ENCODE measurements at regions not wholly inside any gene's neighbourhood (a gene's known extent, or its start where the extent isn't known, plus 50 kb on each side); places are given as distances from the start of the nearest gene placed in this dataset.
"Not testable (repeated sequence)": the region's sequence is repeated elsewhere in the genome, so short reads cannot be mapped to it uniquely, and the experiment has no call there.

DNA sequence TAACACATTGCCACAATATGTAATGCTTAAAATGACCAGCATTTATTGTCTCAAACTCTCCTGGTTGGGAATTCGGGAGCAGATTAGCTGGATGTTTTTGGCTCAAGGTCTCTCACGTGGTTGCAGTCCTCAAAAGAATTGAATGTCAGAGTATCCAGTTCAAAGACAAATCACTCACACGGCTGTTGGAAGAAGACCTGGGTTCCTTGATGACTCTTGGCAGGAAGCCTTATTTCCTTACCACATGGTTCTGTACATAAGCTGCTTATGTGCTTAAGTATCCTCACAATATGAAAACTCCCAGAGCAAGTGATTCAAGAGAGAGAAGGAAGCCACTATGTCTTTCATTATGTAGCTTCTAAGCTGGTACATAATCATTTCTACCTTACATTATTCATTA, 230.3 kb upstream of the PTPRD start:
- no peak for DNase-seq

DNA sequence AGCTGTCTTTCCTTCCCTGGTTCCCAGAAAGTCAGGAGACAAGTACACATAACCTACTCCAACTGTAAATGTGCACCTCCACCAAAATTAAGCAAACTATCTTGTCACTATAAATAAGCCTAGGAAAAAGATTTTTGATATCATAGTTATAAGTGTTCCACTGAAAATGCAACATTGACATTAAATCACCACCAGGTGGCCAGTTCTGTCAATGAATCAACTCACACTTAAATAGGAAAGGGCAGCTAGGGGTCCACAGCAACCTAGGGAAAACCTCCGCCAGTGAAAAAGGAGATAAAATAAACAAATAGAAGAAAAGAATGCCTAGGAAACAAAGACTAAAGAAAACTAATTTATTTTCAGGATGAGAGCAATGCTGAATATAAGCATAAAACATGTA, 243.0 kb upstream of the PTPRD start:
- peak in 1 of 2 experiments; percentile 3 for DNase-seq

DNA sequence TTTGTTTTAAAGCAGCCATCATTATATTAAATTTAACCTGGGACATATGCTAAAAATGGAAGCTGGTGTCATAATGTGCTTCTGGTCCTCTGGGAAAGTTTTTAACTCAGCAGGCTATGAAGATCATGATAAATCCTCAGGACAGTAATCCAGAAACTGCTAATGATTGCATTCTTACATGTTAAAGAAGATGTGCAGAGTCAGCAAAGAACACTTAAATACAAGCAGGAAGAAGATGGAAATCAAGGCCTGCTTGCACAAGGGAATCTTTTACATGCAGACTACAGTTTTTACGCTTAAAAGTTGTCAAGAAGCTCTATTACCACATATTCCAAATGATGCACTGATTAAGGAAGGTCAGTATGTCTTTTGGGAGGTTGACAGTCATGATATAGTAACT, 246.0 kb upstream of the PTPRD start:
- no peak for DNase-seq

DNA sequence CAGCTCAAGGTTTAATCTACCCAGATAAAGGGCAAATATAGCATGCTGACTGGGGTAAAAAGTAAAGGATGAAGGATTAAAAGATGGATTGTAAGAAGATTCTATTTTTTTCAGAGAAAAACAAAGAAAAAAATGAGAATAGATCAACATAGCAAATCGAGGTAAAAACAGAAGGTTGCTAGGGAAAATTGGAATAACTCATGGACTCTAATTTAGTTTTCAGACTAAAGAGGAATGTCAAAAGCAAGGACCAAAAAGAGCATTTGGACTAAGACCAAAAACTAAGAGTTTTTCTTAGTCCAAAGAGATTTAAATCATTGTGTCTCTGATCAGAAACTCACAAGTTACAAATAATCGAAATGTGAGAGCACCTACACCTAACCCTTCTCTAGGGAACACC, 250.7 kb upstream of the PTPRD start:
- DNase-seq, result no peak

DNA sequence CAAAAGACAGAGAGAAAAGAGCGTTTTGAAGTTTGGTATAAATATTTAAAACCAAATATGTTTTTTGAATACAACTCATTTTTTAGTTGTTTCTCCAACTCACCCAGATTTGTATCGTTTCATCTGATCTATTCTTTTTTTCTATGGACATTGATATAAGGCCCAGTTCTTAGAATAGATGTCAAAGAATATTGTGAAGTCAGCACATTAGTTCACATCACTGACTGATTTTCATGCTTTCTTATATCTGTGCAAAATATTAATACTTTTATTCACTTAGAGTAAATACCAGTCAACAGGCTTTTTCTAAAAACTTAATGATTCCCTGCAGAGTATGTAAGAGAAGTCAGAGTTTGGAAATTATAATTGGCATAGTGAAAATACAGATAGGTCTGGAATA, 254.4 kb upstream of the PTPRD start:
- no peak for DNase-seq

DNA sequence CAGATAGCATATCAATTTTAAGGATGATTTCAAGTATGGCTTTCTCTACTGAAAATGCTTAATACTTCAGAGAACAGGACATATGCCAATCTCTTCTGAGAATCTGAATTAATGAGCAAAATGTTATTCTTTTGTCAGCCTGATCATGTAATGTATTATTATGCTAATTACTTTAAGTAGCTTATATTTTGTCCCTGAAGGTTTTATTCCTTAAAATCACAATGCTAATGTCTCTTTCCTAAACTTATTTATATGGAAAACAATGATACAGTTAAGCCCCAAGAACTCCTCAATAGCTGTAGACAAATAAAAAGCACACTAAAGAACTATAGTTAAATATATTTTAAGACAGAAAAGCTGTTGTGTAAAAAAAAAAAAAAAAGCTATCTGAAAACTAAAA, 256.9 kb upstream of the PTPRD start:
- no peak for DNase-seq

DNA sequence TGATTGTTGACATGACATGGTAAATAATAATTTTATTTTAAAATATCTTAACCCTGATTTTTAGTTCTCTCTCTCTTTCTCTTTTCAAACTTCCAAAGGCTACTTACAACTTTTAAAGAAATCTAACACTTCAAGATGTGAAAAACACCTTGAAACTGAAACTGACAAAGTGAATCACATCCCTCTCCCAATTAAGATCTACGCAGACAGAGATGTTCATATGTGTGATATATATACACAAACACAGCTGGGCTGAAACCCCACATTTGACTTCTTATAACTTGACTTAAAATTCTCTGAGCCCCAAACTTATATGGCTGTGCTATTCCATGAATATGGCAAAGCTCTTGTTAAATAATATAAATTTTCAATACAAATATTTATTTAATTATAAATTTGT, 261.2 kb upstream of the PTPRD start:
- DNase-seq, result no peak

DNA sequence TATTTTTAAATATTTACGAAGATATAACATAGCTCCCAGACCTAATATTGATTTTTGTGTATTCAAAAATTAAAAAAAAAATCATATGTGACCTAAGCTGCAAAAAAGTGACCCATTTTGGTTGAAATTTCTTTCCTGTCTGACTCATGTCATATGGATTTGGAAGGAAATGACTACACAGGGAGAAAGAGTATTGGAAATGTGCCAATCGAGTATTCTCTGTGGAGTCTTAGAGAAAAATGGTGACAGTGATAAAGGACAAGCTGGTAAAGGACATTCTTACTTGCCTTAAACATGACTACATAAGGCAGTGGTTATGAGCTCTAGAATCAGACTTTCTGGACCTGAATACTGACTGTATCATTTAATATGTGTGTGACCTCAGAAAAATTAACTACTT, 262.9 kb upstream of the PTPRD start:
- DNase-seq, result no peak

DNA sequence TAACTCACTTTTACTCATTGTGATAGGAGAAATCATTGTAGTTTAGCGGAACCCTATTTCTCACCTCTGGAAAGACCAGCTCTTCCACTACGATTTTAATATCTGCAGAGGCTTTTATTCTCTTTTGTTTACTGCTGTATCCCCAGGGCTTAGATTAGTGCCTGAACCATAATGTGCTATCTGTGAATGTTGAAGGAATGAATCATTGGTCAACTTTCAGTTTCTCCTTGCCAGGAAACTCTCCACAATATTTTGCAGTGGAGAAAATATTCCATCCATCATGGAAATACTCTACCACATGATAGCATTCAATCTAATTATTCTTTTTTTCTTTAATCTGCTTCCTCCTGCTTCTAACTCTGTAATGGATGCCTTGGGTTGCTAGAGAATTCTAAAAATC, 263.5 kb upstream of the PTPRD start:
- DNase-seq, result no peak

DNA sequence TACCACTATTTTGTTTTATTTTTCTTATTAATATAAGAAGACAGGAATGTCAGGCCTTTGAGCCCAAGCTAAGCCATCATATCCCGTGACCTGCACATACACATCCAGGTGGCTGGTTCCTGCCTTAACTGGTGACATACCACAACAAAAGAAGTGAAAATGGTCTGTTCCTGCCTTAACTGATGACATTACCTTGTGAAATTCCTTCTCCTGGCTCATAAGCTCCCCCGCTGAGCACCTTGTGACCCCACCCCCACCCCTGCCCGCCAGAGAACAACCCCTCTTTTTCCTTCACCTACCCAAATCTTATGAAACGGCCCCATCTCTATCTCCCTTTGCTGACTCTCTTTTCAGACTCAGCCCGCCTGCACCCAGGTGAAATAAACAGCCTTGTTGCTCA, 277.5 kb upstream of the PTPRD start:
- not testable (repeated sequence) for DNase-seq

DNA sequence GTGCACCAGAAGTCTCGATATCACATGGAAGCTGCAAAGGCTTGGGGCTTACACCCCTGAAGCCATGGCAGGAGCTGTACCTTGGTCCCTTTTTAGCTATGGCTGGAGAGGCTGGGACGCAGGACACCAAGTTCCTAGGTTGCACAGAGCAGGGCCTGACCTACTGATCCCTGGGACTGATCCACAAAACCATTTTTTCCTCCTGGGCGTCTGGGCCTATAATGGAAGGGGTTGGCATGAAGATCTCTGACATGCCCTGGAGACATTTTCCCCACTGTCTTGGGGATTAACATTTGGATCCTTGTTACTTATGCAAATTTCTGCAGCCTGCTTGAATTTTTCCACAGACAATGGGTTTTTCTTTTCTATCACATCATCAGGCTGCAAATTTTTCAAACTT, 286.7 kb upstream of the PTPRD start:
- DNase-seq, result no peak

DNA sequence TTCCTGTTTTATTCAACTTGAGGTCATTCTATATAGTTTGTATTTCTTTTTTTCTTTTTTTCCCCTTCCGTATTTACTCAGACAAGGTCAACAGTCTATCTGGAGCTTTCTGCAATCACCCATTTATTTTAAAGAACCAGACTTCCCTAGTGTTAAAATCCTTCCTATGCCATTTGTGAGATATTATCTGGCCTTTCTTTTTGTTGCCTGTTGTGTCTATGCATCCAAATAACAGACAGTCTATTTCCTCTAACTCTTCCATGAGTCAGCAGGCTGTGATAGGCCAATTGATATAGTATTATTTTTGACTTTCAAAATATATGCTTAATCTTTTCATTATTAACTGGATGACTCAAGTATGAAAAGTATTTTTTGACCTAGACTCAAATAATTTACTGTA, 291.2 kb upstream of the PTPRD start:
- DNase-seq, result no peak

DNA sequence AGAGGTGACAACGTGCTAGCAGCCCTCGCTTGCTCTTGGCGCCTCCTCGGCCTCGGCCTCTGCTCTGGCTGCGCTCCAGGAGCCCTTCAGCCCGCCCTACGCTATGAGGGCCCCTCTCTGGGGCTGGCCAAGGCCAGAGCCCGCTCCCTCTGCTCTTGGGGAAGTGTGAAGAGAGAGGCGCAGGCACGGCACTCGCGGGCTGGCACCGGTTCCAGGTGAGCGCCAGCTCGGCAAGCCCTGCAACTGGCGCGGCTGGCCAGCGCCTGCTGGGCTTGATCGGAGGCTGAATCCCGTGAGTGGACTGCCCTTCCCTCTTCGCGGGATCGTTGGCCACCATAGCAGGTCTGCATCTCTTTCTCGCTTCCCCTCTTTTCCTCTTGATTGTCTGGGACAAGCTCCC, 298.0 kb upstream of the PTPRD start:
- no peak for DNase-seq

DNA sequence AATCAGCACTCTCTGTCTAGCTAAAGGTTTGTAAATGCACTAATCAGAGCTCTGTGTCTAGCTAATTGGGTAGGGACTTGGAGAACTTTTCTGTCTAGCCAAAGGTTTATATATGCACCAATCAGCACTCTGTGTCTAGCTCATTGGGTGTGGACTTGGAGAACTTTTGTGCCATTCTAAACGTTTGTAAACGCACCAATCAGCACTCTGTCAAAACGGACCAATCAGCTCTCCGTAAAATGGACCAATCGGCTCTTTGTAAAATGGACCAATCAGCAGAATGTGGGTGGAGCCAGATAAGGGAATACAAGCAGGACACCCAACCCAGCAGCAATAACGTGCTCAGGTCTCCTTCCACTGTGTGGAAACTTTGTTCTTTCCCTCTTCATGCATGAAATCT, 298.6 kb upstream of the PTPRD start:
- no peak for DNase-seq

DNA sequence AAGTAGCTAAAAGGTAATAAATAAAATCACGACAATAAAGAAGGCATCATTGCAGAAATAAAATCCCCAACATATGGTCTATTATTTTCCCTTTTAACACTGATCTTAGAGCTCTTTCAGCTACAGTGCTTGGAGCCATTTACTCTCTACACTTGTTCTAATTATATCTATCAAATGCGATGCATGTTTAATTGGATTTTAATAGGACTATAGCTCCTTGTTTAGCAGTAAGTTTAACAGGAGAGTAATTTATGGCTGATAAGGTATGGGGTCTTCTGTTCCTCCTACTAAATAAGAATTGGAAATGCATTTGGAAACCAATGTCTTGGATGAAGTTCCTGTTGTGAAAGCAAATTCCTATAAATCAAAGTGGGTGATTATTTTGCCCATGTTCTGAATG, 304.2 kb upstream of the PTPRD start:
- DNase-seq, result no peak

DNA sequence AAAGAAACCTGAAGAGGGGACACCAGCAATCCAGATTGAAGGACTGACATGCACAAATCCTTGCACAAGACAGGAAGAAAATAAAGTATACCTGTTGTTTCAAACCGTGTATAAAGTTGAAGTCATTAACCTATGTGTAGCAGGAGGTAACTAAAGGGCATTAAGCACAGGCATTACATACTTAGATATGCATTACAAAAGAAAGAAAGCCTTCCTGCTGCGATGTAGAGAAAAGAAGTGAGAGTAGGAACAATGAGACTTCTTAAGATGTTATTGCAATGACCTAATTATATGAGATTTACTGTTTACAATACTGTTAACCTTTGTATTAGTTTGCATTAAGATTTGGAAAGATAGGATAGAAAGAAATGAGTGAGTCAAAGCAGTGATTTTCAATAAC, 308.9 kb upstream of the PTPRD start:
- no peak for DNase-seq

DNA sequence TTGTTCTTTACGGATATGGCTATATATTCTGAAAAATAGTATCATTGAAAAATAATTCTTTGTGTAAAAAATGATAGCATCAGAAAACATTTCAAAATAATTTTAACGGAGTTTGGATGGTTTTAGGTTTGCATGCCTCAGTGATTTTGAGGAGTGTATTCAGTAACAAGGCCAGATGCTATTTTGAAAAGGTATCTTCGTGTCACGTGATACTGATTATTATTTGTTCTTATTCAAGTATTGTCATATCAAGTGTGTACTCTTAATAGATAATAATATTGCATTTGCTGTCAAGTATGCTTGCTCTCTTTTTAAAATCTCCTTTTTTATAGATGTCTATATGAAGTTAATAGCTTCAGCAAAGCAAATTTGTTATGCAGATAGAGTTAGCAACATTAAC, 313.1 kb upstream of the PTPRD start:
- no peak for DNase-seq

DNA sequence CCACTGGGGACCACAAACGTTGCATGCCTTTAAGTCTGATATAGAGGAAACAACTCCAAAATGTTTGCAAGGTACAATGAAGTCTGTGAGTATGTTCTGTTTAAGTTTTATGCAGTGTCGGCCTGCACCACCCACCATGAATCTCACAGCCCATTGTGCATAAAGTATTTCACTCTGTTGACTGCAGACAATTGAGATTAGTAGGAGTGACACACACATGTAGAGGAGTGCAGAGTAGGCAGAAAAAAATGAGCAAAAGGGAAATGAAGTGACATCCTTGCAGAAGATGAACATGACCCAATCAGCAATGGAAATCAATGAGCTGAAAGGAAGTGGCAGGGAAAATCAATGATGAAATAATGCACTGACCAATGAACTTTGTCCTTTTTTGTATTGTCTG, 315.6 kb upstream of the PTPRD start:
- DNase-seq, result no peak

DNA sequence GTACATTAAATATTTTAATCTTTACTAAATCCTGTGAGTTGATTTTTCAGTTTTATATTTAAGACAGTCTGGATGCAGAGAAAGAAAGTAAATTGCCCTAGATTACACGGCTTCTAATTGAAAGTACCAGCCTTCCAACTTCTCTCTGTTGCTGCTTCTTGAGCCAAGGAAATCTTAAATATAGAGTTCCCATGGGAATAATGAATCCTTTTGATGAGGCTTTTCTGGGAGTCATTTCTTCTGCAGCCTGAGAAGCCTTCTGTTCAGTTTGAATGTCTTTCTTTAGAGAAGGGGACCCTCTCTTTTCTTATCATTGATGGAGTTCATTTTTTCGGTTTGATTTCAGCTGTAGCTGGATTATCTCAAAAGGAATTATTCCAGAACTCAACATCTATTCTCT, 317.3 kb upstream of the PTPRD start:
- DNase-seq, result no peak

DNA sequence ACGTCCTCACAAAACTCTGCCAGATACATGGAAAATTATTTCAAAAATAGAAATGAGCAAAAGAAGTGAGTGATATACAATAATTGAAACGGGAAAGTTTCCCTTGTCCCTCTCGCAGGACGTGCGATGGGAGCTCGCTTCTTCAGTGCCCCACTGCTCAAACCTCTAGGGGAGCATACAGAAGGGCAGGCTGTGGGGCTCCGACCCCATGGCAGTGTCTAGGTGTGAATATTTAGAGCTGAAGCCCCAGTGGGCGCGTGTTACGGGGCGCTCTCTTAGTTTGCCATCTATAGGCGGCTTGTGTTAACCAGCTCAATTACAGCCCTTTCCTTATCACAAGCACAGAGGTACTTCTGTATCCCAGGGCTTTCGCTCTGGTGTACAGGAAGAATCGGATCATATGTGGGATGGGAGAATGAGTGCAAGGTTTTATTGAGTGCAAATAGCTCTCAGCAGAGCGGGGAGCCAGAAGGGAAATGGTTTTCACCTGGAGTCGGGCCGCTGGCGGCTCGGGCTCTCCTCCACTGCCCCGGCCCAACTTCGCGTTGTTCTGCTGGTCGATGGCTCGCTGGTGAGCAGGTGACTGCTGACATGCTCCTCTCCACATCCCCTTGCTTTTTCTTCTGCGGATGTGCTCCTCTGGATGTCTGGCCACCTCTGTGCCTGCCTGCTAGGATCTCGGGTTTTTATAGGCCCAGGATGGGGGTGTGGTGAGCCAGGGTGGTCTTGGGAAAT, 334.0 kb upstream of the PTPRD start:
- no peak for DNase-seq

DNA sequence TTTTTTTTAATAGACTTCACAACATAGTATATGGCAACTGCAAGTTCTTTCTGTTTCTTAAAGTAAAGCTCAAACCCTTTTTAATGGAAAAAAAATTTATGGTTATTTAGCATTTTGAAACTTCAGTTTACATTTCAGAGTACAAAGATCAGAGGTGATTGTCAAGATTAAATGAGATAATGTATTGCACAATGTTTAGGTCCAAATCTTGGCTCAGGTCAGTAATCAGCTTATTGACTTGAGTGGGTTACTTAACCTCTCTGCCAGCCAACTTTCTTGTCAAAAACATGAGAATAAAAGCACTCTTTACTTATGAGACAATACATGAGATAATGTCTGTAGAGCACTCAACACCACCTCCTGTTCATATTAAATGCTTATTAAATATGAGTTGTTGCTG, 345.1 kb upstream of the PTPRD start:
- DNase-seq, result no peak

DNA sequence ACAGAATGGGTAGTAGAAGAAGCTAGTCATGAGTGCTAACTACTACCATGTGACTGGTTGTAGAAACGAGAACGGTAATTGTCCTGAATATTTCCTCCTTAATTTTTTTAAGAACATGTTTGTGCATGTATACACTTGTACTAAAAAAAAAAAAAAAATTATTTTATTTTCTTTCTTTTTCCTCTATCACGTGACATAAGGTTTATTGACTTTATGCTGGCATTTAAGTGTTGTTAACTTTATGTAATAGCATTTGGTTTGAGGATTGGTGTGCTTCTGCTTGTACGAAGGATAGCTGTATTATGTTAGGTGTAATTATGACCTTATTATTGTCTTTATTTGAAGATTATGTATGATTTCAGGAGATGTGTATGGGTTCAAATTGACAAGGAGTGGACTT, 349.1 kb upstream of the PTPRD start:
- DNase-seq, result no peak

DNA sequence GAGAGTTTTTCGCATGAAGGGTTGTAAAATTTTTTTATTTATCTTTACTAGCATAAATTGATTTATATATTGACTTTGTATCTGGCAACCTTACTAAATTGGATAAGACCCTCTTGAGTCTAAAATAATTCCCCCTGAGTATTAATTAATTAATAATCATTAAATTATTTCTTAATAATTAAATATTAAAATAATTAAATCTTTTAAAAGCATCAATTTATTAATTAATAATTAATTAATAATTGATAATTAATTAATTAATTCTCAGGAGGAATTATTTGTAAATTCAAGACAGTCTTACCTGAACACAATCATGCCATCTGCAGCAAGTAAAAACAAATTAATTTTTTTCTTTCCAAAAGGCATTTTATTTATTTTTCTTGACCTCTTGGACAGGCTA, 370.4 kb upstream of the PTPRD start:
- DNase-seq, result no peak

DNA sequence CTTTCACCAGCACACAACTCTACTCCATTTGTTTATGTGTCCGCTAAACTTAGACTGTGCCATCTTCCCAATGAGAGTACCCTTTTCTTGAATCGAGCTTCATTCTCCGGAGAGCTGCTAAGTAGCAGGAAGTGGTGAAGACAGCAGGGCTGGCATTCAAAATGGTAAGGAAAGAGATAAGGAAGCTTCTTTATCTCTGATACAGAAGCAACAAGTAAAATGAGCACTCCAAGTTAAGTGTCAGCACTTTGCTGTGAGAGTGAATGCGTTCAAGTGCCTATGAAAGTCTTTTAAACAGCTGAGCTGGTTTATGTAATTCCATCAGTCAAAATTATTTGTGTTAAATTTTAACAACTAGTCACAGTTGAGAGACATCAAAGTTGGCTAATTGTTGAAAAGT, 386.8 kb upstream of the PTPRD start:
- no peak for DNase-seq

DNA sequence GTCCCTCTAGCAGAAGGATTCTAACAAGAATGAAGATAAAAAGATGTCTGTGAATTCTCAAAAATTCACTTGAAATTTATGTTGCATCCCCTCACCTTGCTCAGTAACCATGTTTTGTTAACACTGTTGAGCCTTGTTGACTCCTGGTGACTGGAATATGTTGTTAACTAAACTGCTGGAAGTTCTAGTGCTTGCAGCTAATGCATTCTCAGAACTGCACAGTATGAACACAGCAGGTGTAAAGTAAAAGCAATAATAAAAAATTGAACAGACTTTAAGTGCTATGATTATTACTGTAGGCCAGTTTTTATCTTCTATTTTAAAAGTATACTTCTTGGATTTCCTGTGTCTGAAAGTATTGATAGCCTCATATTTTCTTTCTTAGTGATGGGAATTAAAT, 388.7 kb upstream of the PTPRD start:
- no peak for DNase-seq

DNA sequence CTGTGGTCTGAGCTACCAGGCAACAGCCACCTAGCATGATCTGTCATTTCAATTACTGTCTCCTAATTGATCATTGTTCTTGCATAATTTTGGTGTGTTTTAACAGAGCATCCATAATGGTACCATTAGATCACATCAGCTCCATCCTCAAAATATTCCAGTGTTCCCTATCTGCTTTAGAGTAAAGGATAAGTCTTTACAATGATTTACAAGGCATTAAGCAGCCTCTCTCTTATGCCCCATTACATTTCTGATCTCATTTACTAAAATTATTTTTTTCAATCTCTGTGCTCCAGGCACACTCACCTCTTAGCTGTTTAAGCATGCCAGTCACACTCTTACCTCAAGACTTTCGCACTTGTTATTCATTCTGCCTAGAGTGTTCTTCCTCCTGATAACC, 389.9 kb upstream of the PTPRD start:
- DNase-seq, result no peak

Measured in SHP77 (cell line).